ENCODE measurements at regions not wholly inside any gene's neighbourhood (a gene's known extent, or its start where the extent isn't known, plus 50 kb on each side); places are given as distances from the start of the nearest gene placed in this dataset.
A peak's percentile ranks its signal among the peaks of the same experiment; 100 is the strongest.
"Not testable (repeated sequence)": the region's sequence is repeated elsewhere in the genome, so short reads cannot be mapped to it uniquely, and the experiment has no call there.

GRCh38 chr4:3365326-3365725, 72.5 kb downstream of the RGS12 start:
- DNase-seq (ENCODE audit: low read depth), result no peak

DNA sequence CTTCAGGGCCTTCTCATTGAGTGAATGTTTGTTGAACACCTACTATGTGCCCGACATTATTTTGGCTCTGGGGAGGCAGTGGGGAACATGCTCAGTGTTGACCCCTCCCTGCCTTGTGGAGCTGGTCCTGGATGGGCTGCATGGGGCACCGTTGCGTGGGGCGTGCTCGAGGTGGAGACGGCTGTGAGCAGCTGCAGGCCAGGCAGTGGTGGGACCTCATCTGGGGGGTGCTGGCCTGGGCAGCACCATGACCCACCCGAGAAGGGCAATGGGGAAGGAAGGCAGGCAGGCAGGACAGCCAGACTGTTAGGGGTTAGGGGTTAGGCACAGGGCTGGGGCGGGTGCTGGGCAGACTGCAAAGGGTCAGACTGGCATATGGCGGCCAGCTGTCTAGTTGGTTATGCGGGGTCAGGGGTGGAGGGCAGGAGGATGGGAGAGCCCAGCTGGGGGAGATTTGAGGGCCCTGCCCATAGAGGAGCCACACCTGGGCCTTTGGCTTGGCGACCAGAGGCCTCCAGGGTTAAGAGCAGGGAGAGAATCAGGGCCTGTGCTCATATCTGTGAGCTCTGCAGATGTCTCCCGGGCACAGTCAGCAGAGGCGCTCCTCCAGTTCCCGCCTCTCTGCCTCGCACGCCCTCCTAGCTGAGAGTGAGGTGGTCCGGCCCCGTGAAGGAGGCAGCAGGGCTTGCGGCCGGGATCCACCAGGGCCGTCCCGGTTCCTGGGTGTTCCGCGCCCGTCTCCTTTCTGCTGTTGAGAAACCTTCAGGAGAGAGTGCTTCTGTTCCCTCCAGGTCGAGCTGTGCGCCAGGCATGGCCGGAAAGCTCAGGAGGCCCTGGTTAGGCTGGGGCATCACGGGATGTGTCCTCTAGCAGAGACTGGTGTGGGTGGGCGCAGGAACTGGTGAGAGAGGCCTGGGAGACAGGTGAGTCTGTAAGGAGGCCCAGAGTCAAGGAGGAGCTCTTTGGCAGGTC, 73.3 kb downstream of the RGS12 start:
- DNase-seq (ENCODE audit: low read depth), result no peak

DNA sequence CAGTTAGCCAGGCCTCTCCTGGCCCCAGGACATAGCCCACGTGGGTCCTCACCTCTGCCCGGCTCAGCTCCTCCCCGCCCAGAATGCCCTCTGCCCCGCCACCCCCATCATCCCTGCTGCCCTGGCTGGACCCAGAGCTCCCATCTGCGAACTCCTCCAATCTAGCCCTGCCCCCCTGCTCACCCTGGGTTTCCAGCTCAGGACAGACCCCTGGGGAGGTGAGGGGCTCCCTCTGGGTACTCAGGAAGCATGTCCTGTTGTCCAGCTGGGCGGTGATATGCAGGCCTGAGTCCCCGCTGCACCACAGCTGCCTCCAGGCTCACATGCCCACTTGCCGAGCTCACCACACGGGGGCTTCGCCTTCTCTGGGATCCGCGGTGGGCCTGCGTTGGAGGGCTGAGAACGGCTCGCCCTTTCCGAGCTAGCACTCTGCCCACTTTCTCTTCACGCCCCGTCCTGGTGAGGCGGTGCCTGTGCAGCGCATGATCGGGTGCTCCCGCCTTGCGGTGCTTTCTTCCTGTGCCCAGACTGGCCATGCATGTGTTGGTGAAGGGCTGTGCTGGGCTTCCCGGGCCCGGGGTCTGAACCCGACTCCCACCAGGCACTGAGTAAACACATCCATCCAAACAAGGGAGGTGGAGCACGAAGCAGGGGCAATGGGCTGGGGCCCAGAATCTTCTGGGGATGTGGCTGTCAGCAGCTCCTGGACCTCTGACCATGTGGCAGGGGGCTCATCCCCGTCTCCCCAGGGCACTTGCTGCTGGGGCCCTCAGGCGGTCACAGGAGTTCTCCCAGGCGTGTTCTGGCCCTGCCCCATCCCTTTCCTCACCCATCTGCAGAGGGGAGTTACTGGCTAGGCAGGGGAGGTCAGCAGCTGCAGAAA, 74.3 kb downstream of the RGS12 start:
- no peak for DNase-seq (ENCODE audit: low read depth)

DNA sequence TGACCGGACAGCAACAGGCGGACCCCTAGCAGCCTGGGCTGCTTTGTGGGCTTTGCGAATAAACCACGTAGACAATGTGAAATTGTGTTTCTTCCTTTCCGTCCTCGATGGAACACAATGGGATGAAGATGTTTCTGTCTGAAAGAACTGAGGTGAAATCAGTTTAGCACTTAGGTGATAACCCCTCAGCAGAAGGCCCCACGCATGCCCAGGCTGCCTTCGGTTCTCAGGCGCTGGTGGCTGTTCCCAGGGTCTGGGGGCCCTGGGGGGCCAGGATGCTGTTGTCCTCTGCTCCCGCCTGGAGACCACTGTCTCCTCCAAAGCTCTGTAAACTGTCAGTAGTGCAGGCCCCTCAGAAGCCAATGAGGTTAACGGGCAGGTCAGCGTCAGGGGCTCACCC, 73.9 kb upstream of the HGFAC start:
- DNase-seq (ENCODE audit: low read depth), result no peak

DNA sequence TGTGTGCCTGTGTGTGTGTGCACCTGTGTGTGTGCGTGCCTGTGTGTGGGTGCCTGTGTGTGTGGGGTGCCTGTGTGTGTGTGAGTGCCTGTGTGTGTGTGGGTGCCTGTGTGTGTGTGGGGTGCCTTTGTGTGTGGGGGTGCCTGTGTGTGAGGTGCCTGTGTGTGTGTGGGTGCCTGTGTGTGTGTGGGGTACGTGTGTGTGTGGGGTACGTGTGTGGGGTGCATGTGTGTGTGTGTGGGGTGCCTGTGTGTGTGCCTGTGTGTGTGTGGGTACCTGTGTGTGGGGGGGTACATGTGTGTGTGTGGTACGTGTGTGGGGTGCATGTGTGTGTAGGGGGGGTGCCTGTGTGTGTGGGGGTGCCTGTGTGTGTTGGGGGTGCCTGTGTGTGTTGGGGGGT, 73.4 kb upstream of the HGFAC start:
- no peak for DNase-seq (ENCODE audit: low read depth)

- peak; percentile 9 for DNase-seq (ENCODE audit: low read depth)
Measured at GRCh38 chr4:3368841-3369760, 72.7 kb upstream of the HGFAC start.

DNA sequence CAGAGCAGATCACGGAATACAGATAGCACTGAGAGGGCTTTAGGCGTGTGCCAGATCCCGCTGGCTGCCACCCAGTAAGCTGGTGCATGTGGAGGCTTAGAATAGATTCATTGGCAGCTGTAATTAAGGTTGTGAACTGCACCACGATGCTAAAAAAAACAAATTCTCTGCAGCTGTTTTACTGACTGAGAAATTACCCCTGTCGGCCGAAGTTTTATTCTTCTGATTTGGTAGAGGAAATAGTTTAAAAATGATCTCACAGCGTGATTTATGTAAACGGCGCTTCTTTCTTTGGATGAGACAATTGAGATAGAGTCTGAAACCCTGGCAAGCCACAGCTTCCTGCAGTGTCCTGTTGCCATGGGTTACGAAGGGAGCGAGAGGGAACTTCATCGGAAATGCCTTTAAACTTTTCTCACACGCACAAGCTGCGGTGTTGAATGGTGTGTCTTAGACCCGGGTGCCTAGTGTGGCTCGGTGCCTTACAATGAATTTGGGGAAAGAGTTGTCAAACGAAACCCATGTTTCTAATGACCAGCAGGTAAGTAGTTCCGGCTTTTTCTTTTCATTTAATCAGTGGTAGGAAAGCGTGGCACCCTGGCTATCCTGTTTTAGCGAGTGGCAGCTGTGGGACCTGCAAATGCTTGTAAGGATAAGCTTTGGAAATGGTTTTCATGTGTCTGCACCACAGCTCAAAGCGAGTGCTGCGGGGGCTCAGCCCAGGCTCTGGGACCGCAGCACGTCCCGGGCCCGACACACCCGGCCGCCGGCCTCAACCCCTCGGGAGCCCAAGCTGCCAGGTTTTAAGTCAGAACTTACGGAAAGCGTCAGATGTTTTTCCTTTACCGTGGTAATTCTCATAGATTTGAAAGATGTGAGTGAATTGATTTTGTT, 71.7 kb upstream of the HGFAC start:
- peak; percentile 84 for DNase-seq (ENCODE audit: low read depth)

- DNase-seq (ENCODE audit: low read depth), result no peak
Measured at GRCh38 chr4:3371033-3372001, 70.5 kb upstream of the HGFAC start.

GRCh38 chr4:3372264-3372932, 69.4 kb upstream of the HGFAC start:
- no peak for DNase-seq (ENCODE audit: low read depth)

GRCh38 chr4:3372933-3373465, 68.8 kb upstream of the HGFAC start:
- DNase-seq (ENCODE audit: low read depth), result no peak

- no peak for DNase-seq (ENCODE audit: low read depth)
Measured at GRCh38 chr4:3373468-3373867, 68.3 kb upstream of the HGFAC start.

DNA sequence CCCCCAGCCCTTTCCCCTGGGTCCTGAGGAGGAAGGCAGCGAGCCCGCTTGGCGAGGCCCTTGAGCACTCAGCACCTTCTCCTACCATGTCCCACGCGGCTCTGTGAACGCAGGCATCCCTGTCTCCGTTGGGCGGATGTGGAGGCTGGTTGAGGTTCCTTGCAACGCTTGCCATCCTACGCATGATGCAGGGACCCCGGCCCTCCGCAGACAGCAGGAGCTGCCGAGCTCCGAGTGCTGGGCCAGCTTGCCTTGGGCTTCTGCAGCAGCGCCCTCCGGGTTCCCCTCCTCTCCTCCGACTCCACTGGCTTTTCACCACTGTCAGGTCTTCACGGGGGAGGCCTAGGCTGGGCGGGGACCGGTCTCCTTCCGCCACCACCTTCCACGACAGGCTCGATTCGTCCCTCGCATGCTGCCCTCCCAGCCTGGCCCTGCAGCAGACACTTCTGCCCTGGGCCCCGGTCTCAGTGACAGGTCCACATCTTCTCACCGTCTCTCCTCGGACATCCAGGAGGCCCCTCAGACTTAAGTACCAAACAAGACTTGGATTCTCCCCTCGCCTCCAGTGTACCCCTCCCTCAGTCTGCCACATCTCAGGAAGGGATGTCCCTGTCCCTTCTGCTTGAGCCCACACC, 67.6 kb upstream of the HGFAC start:
- DNase-seq (ENCODE audit: low read depth), result no peak

GRCh38 chr4:3374667-3375066, 67.1 kb upstream of the HGFAC start:
- DNase-seq (ENCODE audit: low read depth), result no peak

- peak; percentile 92 for DNase-seq (ENCODE audit: low read depth)
Measured at GRCh38 chr4:3375688-3376087, 66.1 kb upstream of the HGFAC start.

GRCh38 chr4:3376266-3376665, 65.5 kb upstream of the HGFAC start:
- DNase-seq (ENCODE audit: low read depth), result no peak

- no peak for DNase-seq (ENCODE audit: low read depth)
Measured at GRCh38 chr4:3377557-3377956, 64.2 kb upstream of the HGFAC start.

- DNase-seq (ENCODE audit: low read depth), result not testable (repeated sequence)
Measured at GRCh38 chr4:3380336-3380735, 61.4 kb upstream of the HGFAC start.

DNA sequence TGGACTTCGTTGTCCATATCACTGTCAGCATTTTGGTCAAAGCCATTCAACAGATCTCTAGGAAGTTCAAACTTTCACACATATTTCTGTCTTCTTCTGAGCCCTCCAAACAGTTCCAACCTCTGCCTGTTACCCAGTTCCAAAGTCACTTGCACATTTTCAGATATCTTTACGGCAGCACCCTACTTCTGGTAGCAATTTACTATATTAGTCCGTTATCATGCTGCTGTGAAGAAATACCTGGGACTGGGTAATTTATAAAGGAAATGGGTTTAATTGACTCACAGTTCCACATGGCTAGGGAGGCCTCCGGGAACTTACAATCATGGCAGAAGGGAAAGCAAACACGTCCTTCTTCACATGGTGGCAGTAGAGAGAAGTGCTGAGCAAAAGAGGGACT, 60.6 kb upstream of the HGFAC start:
- not testable (repeated sequence) for DNase-seq (ENCODE audit: low read depth)
